Ovary (tissue), 1 donor: ENCODE measurements at regions not wholly inside any gene's neighbourhood (a gene's known extent, or its start where the extent isn't known, plus 50 kb on each side); places are given as distances from the start of the nearest gene placed in this dataset.

Experiments used
- EP300 ChIP-seq: sonication (generic); formaldehyde crosslinking; IDR thresholded peaks from one replicate; pipeline ENCODE4 v1.6.1; 2017; ENCODE audit warnings: antibody characterized with exemption
- POLR2A ChIP-seq: fragments of 450-650 bp; IDR thresholded peaks from one replicate; pipeline ENCODE4 v1.6.1; 2017; ENCODE audit warnings: antibody characterized with exemption, mild to moderate bottlenecking, moderate library complexity

DNA sequence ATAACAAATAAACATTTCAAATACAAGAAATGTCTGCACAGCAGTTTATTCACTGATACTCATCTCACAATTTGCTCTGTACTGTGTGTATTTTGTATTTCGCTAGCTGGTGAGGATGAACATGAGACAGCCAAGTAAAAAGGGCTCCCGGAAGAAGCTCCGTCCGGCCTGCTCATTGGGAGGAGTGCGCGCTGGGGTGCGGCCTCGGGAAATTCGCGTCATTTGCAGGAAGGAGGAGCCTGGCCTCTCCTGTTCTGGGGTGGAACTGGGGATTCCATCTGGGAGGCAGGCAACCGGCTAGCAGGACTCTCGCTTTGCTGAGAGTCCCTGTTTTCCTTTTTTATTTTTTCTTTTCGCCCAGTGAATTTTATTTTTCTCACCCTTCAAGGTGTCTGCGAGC, 368.4 kb upstream of the TMEM132C start:
- TF ChIP-seq EP300 (no peak), POLR2A (no peak)
